Tibial artery (tissue), 4 donors: ENCODE measurements at regions not wholly inside any gene's neighbourhood (a gene's known extent, or its start where the extent isn't known, plus 50 kb on each side); places are given as distances from the start of the nearest gene placed in this dataset.
A peak's percentile ranks its signal among the peaks of the same experiment; 100 is the strongest.

ENCODE experiments used
- DNase-seq, 2 donors: peaks; one replicate each; pipeline ENCODE4 v3.0.0-alpha.2; 2019
- H3K27ac ChIP-seq, 2 donors: fragments of 200-600 bp; sonication (generic) in 1 of 2; 1 replicate in 1 of 2; 2 replicates in 1 of 2; pipeline ENCODE4 v1.5.1; 2018 to 2019; ENCODE audit warnings: mild to moderate bottlenecking in 1 of 2
- H3K27me3 ChIP-seq, 2 donors: fragments of 200-600 bp; sonication (generic) in 1 of 2; one replicate each; pipeline versions ENCODE4 v1.5.1 to v1.6.0; 2016 to 2019
- H3K36me3 ChIP-seq, 3 donors: fragments of 200-600 bp; sonication (generic) in 2 of 3; one replicate each; pipeline ENCODE4 v1.5.1; 2016 to 2019; ENCODE audit warnings: mild to moderate bottlenecking in 2 of 3
- H3K4me1 ChIP-seq, 4 donors: fragments of 200-600 bp; sonication (generic) in 2 of 4; 1 replicate in 3 of 4; 2 replicates in 1 of 4; pipeline ENCODE4 v1.5.1; 2016 to 2019
- H3K4me3 ChIP-seq, 2 donors: fragments of 200-600 bp; sonication (generic) in 1 of 2; 1 replicate in 1 of 2; 2 replicates in 1 of 2; pipeline ENCODE4 v1.5.1; 2018 to 2019; ENCODE audit warnings: mild to moderate bottlenecking in 2 of 2
- H3K9me3 ChIP-seq, 3 donors: fragments of 200-600 bp; sonication (generic) in 1 of 3; one replicate each; pipeline ENCODE4 v1.5.1; 2016 to 2019
- intact Hi-C: fragments of 100-400 bp; cut with DNase I; formaldehyde crosslinking; loops from one replicate; pipeline ENCODE4 v1.15.0; 2023; ENCODE audit warnings: low total_unique reads
- TF ChIP-seq, protein P1 (sequence below), 2 experiments: fragments of 200-600 bp in 1 of 2; fragments of 450-650 bp in 1 of 2; IDR thresholded peaks; one replicate each; pipeline ENCODE4 v1.5.1; 2017 to 2019; ENCODE audit warnings: antibody characterized with exemption in 2 of 2, mild to moderate bottlenecking in 1 of 2, moderate library complexity in 1 of 2

DNA sequence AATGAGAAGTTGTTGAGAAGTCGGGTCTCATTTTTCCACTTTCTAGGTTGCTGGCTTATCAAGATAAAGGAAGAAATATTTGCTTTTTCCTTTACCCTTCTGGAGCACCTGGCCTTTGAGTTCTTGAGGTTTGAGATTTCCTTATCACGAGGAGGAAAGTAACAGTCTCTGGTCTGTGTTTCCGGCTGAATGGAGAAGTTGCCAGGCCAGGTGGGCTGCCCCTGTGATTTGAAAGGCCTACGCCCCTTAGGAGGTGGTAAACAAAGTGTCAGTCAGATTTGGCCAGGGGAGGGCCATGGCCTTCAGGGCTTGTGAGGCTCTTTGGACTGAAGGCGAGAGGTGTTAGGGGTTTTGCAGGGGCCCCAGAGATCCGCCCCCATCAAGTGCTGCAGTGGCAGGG is 156.7 kb upstream of the HAAO start:
- no peak for DNase-seq
- Histone ChIP-seq H3K9me3 (no peaks in the 10 kb centered on the region), H3K4me3 (no peak overlapping the region), H3K27ac (no peak overlapping the region), H3K4me1 (peaks cover 0 to 35% (median 19%) of the 10 kb centered on the region in 4 donors), H3K36me3 (no peaks in the 10 kb centered on the region), H3K27me3 (no peaks in the 10 kb centered on the region)
- TF ChIP-seq, protein P1, sequence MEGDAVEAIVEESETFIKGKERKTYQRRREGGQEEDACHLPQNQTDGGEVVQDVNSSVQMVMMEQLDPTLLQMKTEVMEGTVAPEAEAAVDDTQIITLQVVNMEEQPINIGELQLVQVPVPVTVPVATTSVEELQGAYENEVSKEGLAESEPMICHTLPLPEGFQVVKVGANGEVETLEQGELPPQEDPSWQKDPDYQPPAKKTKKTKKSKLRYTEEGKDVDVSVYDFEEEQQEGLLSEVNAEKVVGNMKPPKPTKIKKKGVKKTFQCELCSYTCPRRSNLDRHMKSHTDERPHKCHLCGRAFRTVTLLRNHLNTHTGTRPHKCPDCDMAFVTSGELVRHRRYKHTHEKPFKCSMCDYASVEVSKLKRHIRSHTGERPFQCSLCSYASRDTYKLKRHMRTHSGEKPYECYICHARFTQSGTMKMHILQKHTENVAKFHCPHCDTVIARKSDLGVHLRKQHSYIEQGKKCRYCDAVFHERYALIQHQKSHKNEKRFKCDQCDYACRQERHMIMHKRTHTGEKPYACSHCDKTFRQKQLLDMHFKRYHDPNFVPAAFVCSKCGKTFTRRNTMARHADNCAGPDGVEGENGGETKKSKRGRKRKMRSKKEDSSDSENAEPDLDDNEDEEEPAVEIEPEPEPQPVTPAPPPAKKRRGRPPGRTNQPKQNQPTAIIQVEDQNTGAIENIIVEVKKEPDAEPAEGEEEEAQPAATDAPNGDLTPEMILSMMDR (IDR thresholded peaks at IDR 0.05), result no peak
- intact Hi-C loops, result loop anchor here (5.0 kb wide), 1 partner anchor 92 kb away; no protein-coding TSS in a partner anchor

DNA sequence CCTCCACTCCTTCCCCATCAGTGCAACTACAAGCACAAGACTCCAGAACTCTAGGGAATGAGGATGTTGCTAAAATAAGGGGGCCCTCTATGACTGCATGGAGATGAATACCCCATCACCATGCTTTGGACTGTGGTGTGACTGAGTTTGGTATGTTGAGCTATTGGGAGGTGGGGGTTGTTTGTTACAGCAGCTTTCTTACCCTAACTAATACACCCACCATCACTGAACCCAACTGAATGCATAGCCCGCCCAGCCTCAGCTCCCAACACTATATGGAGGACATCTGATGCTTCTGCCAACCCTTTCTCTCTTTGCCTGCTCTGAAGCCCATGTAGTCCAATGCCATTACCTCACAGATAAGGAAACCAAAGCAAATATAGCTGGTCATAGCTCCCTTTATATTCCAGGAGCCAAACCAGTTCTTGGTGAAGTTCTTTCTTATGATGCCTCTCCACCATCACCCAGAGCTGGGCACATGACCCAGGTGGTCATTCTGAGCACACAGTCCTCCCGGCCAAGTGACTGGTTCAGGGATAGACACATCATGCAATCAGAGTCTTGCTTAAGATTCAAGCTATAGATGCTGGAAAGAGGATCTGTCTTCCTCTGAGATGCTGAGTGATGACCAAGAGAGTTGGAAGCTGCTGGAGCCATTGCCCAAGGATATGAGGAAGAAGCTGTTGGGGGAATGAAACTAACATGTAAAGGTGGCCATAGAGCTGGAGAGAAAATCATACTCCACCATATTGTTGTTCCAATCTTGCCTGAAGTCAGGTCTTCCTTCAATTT is 155.6 kb upstream of the HAAO start:
- Histone ChIP-seq H3K27ac (no peak overlapping the region), H3K36me3 (no peaks in the 10 kb centered on the region), H3K27me3 (no peaks in the 10 kb centered on the region), H3K9me3 (no peaks in the 10 kb centered on the region), H3K4me3 (no peak overlapping the region), H3K4me1 (peaks cover 0 to 30% (median 17%) of the 10 kb centered on the region in 4 donors)
- intact Hi-C loops, result loop anchor here (2.0 to 5.0 kb wide), 2 partner anchors 91 to 537 kb away; no protein-coding TSS in a partner anchor
- no peak for DNase-seq
- TF ChIP-seq, protein P1 (IDR thresholded peaks at IDR 0.05), result no peak

DNA sequence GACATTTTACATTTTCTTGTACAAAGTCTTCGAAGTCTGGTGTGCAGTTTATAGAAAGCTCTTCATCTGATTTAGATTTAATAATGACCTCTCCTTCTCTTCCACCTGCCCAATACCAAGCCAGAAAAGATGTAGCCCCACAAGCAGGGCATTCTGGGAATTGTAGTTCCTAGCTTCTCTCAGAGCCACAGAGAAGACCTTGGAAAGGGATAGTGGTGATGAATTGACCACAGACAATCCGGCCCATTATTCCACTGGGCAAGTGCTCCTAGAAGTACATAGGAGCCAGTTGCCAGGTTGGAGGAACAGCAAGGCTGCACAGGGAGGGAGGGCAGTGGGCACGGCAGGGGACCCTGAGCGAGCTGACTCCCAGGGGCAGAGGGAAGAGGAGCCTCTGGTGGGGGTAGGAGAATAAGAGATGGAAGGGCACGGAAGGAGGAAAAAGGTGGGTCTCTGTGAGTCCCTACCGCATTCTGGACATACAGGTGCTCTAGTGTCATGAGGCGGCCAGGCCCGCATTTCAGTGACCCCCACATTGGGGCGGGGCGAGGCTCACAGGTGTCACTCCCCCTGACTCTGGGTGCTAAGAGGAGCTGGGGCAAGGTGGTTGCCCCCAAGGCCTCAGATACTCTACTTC is 152.5 kb upstream of the HAAO start:
- no peak overlapping the region for H3K4me3 ChIP-seq
- H3K36me3 ChIP-seq, result no peaks in the 10 kb centered on the region
- TF ChIP-seq, protein P1 (IDR thresholded peaks at IDR 0.05), result no peak
- intact Hi-C loops, result loop anchor here (5.0 kb wide), 1 partner anchor 88 kb away; no protein-coding TSS in a partner anchor
- peaks cover 0 to 17% (median 10%) of the 10 kb centered on the region in 4 donors for H3K4me1 ChIP-seq
- no peak overlapping the region for H3K27ac ChIP-seq
- no peaks in the 10 kb centered on the region for H3K9me3 ChIP-seq
- DNase-seq, result no peak
- H3K27me3 ChIP-seq, result no peaks in the 10 kb centered on the region

DNA sequence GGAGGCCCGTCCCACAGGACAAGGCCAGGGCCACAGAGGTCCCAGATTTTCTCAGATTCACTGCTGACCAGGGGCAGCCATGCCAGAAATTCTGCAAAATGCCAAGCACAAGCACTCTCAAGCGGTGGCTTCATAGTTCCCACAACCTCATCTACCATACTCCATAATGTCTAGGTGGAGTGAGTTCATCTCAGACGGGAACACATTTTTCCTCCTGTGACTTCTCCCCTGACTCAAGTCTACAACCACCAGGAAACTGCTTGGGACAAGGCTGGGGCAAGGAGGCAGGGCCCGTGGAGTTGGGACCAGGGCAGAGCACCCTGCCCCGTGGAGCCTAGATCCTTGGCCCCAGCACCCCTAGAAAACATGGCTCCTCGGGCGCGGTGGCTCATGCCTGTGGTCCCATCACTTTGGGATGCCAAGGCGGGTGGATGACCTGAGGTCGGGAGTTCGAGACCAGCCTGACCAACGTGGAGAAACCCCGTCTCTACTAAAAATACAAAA is 150.7 kb upstream of the HAAO start:
- DNase-seq, result no peak
- H3K27me3 ChIP-seq, result no peaks in the 10 kb centered on the region
- H3K4me1 ChIP-seq, result peaks cover 0 to 28% (median 18%) of the 10 kb centered on the region in 4 donors
- no peak overlapping the region for H3K4me3 ChIP-seq
- intact Hi-C loops, result no loop called here
- H3K36me3 ChIP-seq, result no peaks in the 10 kb centered on the region
- H3K9me3 ChIP-seq, result no peaks in the 10 kb centered on the region
- H3K27ac ChIP-seq, result peak overlapping the region in 1 of 2 donors; percentile 48
- TF ChIP-seq, protein P1 (IDR thresholded peaks at IDR 0.05), result no peak

DNA sequence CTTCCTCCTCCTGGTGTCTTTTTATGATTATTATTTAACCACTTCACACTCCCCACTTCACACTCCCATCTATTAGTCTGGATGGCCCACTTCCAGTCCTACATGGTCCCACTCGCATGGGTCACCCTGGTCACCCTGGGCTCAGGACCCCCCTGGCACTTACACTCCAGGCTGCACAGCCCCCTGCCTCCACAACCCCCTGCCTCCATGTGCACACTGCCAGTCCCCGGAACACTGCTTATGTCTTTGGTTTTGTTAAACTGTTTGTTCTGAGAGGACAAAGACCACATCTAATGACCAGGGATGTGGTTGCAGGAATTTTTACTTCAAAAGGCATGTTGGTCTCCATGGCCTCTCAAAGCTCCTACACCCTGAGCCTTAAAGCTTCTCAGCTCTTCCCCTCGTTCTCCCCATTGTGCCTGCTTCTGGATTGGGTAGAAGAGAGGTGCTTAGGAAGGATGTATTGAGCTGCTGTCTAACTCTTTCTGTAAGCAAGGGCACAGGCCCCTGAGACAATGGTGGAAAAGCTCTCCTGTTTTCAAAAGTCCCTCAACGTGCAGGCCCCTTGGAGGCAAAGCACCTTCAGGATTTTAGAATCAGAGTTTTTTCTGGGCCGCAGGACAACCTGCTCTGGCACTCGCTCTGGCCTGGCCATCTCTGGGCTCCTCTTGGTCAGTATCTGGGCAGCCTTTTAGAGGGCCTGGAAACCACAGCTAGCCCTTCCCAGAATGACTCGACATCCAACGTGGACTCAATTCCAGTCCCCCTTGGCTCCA is 150.0 kb upstream of the HAAO start:
- H3K27me3 ChIP-seq, result no peaks in the 10 kb centered on the region
- TF ChIP-seq, protein P1 (IDR thresholded peaks at IDR 0.05), result no peak
- no peaks in the 10 kb centered on the region for H3K9me3 ChIP-seq
- peaks cover 0 to 28% (median 18%) of the 10 kb centered on the region in 4 donors for H3K4me1 ChIP-seq
- H3K27ac ChIP-seq, result peak overlapping the region; percentile 30 to 48
- H3K36me3 ChIP-seq, result no peaks in the 10 kb centered on the region
- H3K4me3 ChIP-seq, result no peak overlapping the region
- no peak for DNase-seq
- intact Hi-C loops, result no loop called here
